ENCODE measurements at regions not wholly inside any gene's neighbourhood (a gene's known extent, or its start where the extent isn't known, plus 50 kb on each side); places are given as distances from the start of the nearest gene placed in this dataset.

DNA sequence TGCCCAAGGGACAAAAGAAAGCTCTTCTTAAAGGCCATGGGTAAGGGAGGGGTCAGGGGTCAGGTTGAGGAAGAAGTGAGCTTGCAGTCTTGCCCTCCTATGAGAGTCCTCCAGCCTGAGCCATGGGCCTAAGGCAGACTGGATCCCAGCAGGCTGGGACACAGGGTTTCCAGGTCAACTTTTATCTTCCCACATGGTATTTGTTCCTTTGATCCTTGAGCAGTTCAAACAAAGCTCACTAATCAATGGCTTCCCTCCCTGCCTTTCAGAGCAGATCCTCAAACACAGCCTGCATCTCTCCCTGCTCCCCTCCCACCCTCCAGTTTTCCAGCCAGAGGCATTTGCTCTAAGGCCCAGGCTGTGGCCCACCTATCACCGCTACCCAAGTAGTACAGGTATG, 589.3 kb downstream of the INSC start:
- peaks cover 9% of the 10 kb centered on the region for H3K4me1 Mint-ChIP-seq
- no peaks in the 10 kb centered on the region; the same call in 1 of the 2 replicates for H3K4me1 ChIP-seq (ENCODE audit: insufficient read depth)
- TF ChIP-seq ZNF114 (CRISPR knock-in tag; IDR thresholded peaks at IDR 0.05), result no peak
- H3K27ac ChIP-seq (ENCODE audit: low read depth), result no peak overlapping the region
- H3K9me2 ChIP-seq (ENCODE audit: insufficient read depth), result 0 out of 2 replicates have a peak, but pooled peaks cover 13% of the 10 kb centered on the region
- ATAC-seq, result no peak
- H2AFZ ChIP-seq, result no peak overlapping the region
- H3K27ac Mint-ChIP-seq, result no peak overlapping the region
- H3K36me3 Mint-ChIP-seq (ENCODE audit: low read depth), result no peaks in the 10 kb centered on the region
- no peaks in the 10 kb centered on the region for H3F3A ChIP-seq (replicated peaks; ENCODE audit: low read depth)
- H3K4me3 Mint-ChIP-seq, result no peak overlapping the region
- H3K36me3 ChIP-seq (ENCODE audit: insufficient read depth), result no peaks in the 10 kb centered on the region
- DNase-seq (ENCODE audit: low spot score), result no peak
- no peaks in the 10 kb centered on the region; the same call in none of the 3 replicates for H3K9me3 Mint-ChIP-seq
- H3K27me3 ChIP-seq (ENCODE audit: insufficient read depth), result peaks cover 3% of the 10 kb centered on the region; the same call in 1 of the 2 replicates
- peaks cover 9% of the 10 kb centered on the region for H3K27me3 Mint-ChIP-seq (ENCODE audit: insufficient read depth, low read depth, poor library complexity)
- H3K79me2 ChIP-seq (replicated peaks; ENCODE audit: insufficient read depth), result no peaks in the 10 kb centered on the region
- no peaks in the 10 kb centered on the region for H4K20me1 ChIP-seq (replicated peaks; ENCODE audit: insufficient read depth)
- no peak overlapping the region for H3K4me2 ChIP-seq
- no peak overlapping the region for H3K4me3 ChIP-seq

- no peaks in the 10 kb centered on the region for H3K36me3 Mint-ChIP-seq (ENCODE audit: low read depth)
- Histone ChIP-seq H3K27me3 (ENCODE audit: insufficient read depth) (peaks cover 3% of the 10 kb centered on the region; the same call in 1 of the 2 replicates), H3K36me3 (ENCODE audit: insufficient read depth) (no peaks in the 10 kb centered on the region), H3K9me2 (ENCODE audit: insufficient read depth) (0 out of 2 replicates have a peak, but pooled peaks cover 13% of the 10 kb centered on the region), H3K4me3 (no peak overlapping the region), H3K79me2 (replicated peaks; ENCODE audit: insufficient read depth) (no peaks in the 10 kb centered on the region), H3F3A (replicated peaks; ENCODE audit: low read depth) (no peaks in the 10 kb centered on the region), H3K4me2 (no peak overlapping the region), H3K4me1 (ENCODE audit: insufficient read depth) (no peaks in the 10 kb centered on the region; the same call in 1 of the 2 replicates), H3K27ac (ENCODE audit: low read depth) (no peak overlapping the region), H4K20me1 (replicated peaks; ENCODE audit: insufficient read depth) (no peaks in the 10 kb centered on the region), H2AFZ (no peak overlapping the region)
- DNase-seq (ENCODE audit: low spot score), result no peak
- H3K4me1 Mint-ChIP-seq, result peaks cover 9% of the 10 kb centered on the region
- ATAC-seq, result no peak
- no peak overlapping the region for H3K4me3 Mint-ChIP-seq
- H3K27ac Mint-ChIP-seq, result no peak overlapping the region
- no peaks in the 10 kb centered on the region; the same call in none of the 3 replicates for H3K9me3 Mint-ChIP-seq
- peaks cover 9% of the 10 kb centered on the region for H3K27me3 Mint-ChIP-seq (ENCODE audit: insufficient read depth, low read depth, poor library complexity)
- TF ChIP-seq EZH2phosphoT487 (IDR thresholded peaks at IDR 0.05; ENCODE audit: unreplicated experiment) (no peak), ZNF114 (CRISPR knock-in tag; IDR thresholded peaks at IDR 0.05) (no peak), ETS1 (IDR thresholded peaks at IDR 0.05) (no peak), STAT1 (IDR thresholded peaks at IDR 0.05; ENCODE audit: unreplicated experiment) (no peak), EZH2 (IDR thresholded peaks at IDR 0.05; ENCODE audit: low read depth, unreplicated experiment) (no peak)
- TF ChIP-seq, protein P1, sequence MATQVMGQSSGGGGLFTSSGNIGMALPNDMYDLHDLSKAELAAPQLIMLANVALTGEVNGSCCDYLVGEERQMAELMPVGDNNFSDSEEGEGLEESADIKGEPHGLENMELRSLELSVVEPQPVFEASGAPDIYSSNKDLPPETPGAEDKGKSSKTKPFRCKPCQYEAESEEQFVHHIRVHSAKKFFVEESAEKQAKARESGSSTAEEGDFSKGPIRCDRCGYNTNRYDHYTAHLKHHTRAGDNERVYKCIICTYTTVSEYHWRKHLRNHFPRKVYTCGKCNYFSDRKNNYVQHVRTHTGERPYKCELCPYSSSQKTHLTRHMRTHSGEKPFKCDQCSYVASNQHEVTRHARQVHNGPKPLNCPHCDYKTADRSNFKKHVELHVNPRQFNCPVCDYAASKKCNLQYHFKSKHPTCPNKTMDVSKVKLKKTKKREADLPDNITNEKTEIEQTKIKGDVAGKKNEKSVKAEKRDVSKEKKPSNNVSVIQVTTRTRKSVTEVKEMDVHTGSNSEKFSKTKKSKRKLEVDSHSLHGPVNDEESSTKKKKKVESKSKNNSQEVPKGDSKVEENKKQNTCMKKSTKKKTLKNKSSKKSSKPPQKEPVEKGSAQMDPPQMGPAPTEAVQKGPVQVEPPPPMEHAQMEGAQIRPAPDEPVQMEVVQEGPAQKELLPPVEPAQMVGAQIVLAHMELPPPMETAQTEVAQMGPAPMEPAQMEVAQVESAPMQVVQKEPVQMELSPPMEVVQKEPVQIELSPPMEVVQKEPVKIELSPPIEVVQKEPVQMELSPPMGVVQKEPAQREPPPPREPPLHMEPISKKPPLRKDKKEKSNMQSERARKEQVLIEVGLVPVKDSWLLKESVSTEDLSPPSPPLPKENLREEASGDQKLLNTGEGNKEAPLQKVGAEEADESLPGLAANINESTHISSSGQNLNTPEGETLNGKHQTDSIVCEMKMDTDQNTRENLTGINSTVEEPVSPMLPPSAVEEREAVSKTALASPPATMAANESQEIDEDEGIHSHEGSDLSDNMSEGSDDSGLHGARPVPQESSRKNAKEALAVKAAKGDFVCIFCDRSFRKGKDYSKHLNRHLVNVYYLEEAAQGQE (IDR thresholded peaks at IDR 0.05; ENCODE audit: unreplicated experiment), result no peak
These were observed 589.8 kb downstream of the INSC start for GRCh38 chr11:15704556-15704955.
